ENCODE measurements at regions not wholly inside any gene's neighbourhood (a gene's known extent, or its start where the extent isn't known, plus 50 kb on each side); places are given as distances from the start of the nearest gene placed in this dataset.

DNA sequence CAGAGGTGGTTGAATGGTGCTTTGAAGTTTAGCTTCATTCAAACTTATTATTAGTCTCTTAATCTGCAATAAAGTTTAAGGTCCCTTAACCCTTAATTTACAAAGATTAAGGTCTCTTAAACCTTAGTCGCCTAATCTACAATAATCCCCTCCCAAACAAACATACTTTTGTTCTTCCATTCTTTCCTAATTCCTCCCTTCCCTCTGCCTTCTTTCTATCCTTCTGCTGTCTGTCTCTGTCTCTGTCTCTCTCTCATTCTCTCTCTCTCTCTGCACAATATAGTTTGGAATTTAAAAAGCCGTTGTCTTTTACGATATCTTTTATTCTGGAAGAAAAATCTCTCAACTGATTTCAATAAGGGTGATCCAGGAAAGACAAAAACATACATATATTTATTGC is 1096.8 kb upstream of the ATXN8OS start:
- H3K4me3 ChIP-seq (ENCODE audit: low read depth, low read length), result no peak overlapping the region
- DNase-seq (ENCODE audit: low read depth), result no peak
- TF ChIP-seq, protein P1, sequence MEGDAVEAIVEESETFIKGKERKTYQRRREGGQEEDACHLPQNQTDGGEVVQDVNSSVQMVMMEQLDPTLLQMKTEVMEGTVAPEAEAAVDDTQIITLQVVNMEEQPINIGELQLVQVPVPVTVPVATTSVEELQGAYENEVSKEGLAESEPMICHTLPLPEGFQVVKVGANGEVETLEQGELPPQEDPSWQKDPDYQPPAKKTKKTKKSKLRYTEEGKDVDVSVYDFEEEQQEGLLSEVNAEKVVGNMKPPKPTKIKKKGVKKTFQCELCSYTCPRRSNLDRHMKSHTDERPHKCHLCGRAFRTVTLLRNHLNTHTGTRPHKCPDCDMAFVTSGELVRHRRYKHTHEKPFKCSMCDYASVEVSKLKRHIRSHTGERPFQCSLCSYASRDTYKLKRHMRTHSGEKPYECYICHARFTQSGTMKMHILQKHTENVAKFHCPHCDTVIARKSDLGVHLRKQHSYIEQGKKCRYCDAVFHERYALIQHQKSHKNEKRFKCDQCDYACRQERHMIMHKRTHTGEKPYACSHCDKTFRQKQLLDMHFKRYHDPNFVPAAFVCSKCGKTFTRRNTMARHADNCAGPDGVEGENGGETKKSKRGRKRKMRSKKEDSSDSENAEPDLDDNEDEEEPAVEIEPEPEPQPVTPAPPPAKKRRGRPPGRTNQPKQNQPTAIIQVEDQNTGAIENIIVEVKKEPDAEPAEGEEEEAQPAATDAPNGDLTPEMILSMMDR (IDR thresholded peaks at IDR 0.05; ENCODE audit: low read depth, low read length, missing control alignments), result no peak

DNA sequence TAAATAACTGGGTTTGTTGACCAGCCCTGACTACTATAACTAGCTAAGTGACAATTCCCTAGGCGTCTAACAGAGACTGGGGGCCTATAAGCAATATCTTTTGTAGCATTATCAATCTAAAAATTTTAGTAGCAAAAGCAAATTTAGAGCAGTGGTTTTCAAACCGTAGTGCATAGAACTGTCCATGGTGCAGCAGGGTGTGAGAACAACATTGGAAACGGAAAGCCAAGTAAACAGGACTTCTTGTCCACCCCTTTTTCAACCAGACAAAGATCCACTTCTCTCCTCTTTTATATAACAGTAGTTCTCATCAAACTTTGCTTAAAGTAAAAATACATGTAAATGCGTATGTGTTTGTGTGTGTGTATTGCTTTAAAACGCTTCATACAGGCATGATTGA is 1099.1 kb upstream of the ATXN8OS start:
- TF ChIP-seq, protein P1 (IDR thresholded peaks at IDR 0.05; ENCODE audit: low read depth, low read length, missing control alignments), result no peak
- no peak overlapping the region for H3K4me3 ChIP-seq (ENCODE audit: low read depth, low read length)
- no peak for DNase-seq (ENCODE audit: low read depth)

DNA sequence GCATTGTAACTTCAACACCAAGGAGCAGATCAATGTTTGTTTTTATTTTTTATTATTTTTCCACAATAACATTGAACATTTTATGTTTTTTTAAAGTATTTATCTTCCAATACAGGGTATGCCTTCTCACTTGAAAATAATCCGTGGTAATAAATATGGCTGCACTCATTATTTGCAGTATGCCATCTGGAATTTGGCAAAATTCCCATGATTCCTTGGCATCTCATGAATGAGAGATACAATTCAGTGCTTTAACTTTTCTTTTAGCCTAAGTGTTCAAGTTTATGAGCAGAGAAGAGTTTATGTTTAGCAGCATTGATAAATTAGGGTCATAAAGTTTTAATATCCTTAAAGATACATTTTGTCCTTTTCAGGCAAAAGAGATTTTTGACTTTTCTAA is 1109.6 kb upstream of the ATXN8OS start:
- no peak overlapping the region for H3K4me3 ChIP-seq (ENCODE audit: low read depth, low read length)
- TF ChIP-seq, protein P1 (IDR thresholded peaks at IDR 0.05; ENCODE audit: low read depth, low read length, missing control alignments), result no peak
- no peak for DNase-seq (ENCODE audit: low read depth)

DNA sequence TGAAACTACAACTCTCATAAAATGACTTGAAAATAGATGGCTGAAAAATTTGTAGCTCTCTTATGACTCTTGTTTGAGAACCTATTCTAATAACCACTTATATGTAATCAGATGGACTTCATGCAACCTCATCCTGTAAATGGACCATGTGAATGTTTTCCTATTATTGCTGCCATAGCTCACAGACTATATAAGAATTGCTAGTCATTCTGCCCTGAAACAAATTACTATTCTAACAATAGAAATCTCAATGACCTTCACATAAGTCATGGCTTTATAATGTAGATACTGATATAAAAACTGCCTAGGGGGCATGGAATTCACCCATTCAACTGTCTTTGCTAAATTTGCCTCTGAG is 1111.0 kb upstream of the ATXN8OS start:
- TF ChIP-seq, protein P1 (IDR thresholded peaks at IDR 0.05; ENCODE audit: low read depth, low read length, missing control alignments), result no peak
- DNase-seq (ENCODE audit: low read depth), result no peak
- no peak overlapping the region for H3K4me3 ChIP-seq (ENCODE audit: low read depth, low read length)

DNA sequence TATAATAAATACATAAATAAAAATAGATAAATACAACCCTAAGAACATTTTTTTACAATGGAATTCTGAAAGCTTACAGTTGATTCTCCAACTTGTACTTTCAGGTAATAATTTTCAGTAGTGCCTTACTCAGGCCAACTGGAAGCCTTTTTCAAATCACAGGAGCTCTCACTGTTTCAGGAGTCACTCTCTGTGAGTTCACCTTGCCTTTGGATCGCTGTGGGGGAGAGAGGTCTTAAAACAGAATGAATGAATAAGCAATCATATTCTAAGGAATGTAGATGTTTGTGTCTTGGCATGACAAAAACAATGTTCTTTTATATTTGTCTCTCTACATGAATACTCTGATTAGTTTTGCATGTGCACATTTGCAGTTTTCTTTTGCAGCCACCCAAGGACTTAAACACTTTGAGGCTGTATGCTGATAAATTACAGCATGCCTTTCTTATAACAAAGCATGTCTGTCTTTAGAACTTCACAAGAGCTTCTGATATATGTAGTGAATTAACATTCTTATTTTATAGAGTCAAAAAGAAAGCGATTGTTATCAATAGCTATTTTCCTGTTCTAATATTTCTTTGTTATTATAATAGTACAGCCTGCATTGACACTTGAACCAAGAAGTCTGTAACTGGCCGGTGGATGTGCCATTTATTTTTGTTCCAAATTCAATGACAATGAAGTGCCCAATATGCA is 1111.5 kb upstream of the ATXN8OS start:
- TF ChIP-seq, protein P1 (IDR thresholded peaks at IDR 0.05; ENCODE audit: low read depth, low read length, missing control alignments), result no peak
- DNase-seq (ENCODE audit: low read depth), result no peak
- H3K4me3 ChIP-seq (ENCODE audit: low read depth, low read length), result no peak overlapping the region

DNA sequence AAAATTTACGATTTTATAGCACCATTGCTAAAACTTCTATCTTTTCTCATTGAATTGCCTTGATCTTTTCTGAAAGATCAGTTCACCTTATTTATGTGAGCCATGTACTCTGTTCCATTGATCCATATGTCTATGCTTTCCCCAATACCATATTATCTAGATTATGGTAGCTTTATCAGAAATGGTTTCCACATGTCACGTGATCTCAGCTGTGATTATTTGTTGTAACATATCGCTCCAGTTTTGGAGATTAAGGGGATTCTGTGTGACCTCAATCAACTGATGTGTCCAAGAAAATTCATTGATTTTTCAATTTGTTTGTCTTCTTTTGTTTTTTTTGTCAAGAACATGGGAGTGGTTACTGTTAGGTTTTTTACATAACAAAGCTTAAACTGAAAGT is 1114.5 kb upstream of the ATXN8OS start:
- no peak for DNase-seq (ENCODE audit: low read depth)
- no peak overlapping the region for H3K4me3 ChIP-seq (ENCODE audit: low read depth, low read length)
- TF ChIP-seq, protein P1 (IDR thresholded peaks at IDR 0.05; ENCODE audit: low read depth, low read length, missing control alignments), result no peak

DNA sequence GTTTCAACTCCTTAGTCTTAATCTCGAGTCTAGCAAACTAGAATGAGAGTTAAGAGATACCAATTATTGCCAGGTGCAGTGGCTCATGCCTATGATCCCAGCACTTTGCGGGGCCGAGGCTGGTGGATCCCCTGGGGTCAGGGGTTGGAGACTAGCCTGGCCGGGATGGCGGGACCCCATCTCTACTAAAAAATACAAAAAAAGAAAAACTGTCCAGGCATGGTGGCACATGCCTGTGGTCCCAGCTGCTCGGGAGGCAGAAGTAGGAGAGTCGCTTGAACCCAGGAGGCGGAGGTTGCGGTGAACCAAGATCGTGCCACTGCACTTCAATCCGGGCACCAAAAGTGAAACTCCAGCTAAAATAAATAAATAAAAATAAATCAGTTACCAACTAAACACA is 1119.5 kb upstream of the ATXN8OS start:
- no peak overlapping the region for H3K4me3 ChIP-seq (ENCODE audit: low read depth, low read length)
- TF ChIP-seq, protein P1 (IDR thresholded peaks at IDR 0.05; ENCODE audit: low read depth, low read length, missing control alignments), result no peak
- DNase-seq (ENCODE audit: low read depth), result no peak

Data from GM12864 (cell line).